PFSK-1 (cell line): ENCODE measurements at regions not wholly inside any gene's neighbourhood (a gene's known extent, or its start where the extent isn't known, plus 50 kb on each side); places are given as distances from the start of the nearest gene placed in this dataset.

Experiments used
- POLR2AphosphoS5 ChIP-seq: IDR thresholded peaks from 2 replicates; pipeline ENCODE4 v1.6.1; 2012; ENCODE audit warnings: low read depth, mild to moderate bottlenecking, control low read depth, low read length, moderate library complexity
- SIN3A ChIP-seq: IDR thresholded peaks from 2 replicates; pipeline ENCODE4 v1.6.1; 2012; ENCODE audit warnings: mild to moderate bottlenecking, low read length, moderate library complexity, borderline replicate concordance; ENCODE audit not compliant: insufficient read depth
- TF ChIP-seq, protein P1 (sequence below), 2 experiments: IDR thresholded peaks; 2 replicates each; pipeline versions ENCODE4 v1.6.1 to v1.8.0; 2011 to 2012; ENCODE audit warnings: low read depth in 2 of 2, low read length in 2 of 2, control low read depth in 1 of 2, inconsistent platforms in 1 of 2, mild to moderate bottlenecking in 1 of 2, moderate library complexity in 1 of 2; ENCODE audit not compliant: insufficient read depth in 1 of 2

DNA sequence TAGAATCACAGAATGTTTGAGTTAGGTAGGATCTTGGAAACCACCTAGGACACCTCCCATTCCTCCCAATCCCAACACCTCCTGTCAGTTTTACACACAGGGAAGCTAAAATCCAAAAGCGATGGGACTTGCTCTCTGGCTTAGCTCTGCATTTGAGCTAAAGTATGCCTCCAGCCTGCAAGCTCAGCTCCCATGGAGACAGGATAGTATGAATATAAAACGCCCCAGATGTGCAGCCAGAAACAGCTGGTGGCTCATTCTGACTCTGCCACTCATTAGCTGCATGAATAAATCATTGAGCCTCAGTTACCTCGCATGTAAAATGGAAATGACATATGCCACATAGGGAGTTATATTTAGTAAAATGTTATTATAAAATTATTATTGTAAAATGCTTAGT is 336.0 kb downstream of the SUCLA2 start:
- TF ChIP-seq POLR2AphosphoS5 (no peak), SIN3A (no peak)
- TF ChIP-seq, protein P1, sequence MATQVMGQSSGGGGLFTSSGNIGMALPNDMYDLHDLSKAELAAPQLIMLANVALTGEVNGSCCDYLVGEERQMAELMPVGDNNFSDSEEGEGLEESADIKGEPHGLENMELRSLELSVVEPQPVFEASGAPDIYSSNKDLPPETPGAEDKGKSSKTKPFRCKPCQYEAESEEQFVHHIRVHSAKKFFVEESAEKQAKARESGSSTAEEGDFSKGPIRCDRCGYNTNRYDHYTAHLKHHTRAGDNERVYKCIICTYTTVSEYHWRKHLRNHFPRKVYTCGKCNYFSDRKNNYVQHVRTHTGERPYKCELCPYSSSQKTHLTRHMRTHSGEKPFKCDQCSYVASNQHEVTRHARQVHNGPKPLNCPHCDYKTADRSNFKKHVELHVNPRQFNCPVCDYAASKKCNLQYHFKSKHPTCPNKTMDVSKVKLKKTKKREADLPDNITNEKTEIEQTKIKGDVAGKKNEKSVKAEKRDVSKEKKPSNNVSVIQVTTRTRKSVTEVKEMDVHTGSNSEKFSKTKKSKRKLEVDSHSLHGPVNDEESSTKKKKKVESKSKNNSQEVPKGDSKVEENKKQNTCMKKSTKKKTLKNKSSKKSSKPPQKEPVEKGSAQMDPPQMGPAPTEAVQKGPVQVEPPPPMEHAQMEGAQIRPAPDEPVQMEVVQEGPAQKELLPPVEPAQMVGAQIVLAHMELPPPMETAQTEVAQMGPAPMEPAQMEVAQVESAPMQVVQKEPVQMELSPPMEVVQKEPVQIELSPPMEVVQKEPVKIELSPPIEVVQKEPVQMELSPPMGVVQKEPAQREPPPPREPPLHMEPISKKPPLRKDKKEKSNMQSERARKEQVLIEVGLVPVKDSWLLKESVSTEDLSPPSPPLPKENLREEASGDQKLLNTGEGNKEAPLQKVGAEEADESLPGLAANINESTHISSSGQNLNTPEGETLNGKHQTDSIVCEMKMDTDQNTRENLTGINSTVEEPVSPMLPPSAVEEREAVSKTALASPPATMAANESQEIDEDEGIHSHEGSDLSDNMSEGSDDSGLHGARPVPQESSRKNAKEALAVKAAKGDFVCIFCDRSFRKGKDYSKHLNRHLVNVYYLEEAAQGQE (IDR thresholded peaks at IDR 0.05; ENCODE audit: insufficient read depth in 1 of 2, low read depth in 2 of 2, low read length in 2 of 2), result no peak
